NB4 (cell line): ENCODE measurements at regions not wholly inside any gene's neighbourhood (a gene's known extent, or its start where the extent isn't known, plus 50 kb on each side); places are given as distances from the start of the nearest gene placed in this dataset.

Experiments
- MYC ChIP-seq: IDR thresholded peaks from 2 replicates; pipeline ENCODE4 v1.6.1; 2011; ENCODE audit warnings: low read depth, low read length
- POLR2A ChIP-seq: IDR thresholded peaks from 2 replicates; pipeline ENCODE4 v1.6.1; 2011; ENCODE audit warnings: mild to moderate bottlenecking; ENCODE audit not compliant: insufficient read length; ENCODE audit errors: extremely low read depth
- TF ChIP-seq, protein P1 (sequence below): IDR thresholded peaks from one replicate; pipeline ENCODE4 v1.5.1; 2012; ENCODE audit warnings: low read depth, low read length
- TF ChIP-seq, protein P2 (sequence below): IDR thresholded peaks from 2 replicates; pipeline ENCODE4 v1.6.1; 2011; ENCODE audit warnings: low read depth, low read length

DNA sequence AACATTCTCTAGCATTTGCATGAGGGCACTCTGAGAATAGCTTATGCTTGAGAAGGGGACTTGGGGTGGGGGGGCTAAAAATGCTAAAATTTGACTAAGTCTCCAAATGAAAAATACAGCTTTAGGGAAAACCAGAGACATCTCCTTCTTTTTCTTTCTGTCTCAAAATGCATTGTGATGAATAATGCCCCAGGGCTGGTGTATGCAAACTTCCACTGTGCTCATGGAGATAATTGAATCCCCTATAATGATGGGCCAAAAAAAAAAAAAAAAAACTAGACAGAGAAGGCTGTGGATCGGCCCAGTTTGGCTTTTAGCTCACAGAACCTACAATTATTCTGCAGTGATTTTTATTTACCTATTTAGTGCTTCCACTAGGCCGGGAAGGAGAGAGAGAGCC lies 147.9 kb upstream of the RORA start:
- TF ChIP-seq POLR2A = no peak
- TF ChIP-seq, protein P1, sequence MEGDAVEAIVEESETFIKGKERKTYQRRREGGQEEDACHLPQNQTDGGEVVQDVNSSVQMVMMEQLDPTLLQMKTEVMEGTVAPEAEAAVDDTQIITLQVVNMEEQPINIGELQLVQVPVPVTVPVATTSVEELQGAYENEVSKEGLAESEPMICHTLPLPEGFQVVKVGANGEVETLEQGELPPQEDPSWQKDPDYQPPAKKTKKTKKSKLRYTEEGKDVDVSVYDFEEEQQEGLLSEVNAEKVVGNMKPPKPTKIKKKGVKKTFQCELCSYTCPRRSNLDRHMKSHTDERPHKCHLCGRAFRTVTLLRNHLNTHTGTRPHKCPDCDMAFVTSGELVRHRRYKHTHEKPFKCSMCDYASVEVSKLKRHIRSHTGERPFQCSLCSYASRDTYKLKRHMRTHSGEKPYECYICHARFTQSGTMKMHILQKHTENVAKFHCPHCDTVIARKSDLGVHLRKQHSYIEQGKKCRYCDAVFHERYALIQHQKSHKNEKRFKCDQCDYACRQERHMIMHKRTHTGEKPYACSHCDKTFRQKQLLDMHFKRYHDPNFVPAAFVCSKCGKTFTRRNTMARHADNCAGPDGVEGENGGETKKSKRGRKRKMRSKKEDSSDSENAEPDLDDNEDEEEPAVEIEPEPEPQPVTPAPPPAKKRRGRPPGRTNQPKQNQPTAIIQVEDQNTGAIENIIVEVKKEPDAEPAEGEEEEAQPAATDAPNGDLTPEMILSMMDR = no peak
- TF ChIP-seq, protein P2, sequence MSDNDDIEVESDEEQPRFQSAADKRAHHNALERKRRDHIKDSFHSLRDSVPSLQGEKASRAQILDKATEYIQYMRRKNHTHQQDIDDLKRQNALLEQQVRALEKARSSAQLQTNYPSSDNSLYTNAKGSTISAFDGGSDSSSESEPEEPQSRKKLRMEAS = no peak
- TF ChIP-seq MYC = no peak
